IMR-90 (cell line): ENCODE measurements at regions not wholly inside any gene's neighbourhood (a gene's known extent, or its start where the extent isn't known, plus 50 kb on each side); places are given as distances from the start of the nearest gene placed in this dataset.

Source experiments
- ATAC-seq: fragments of 200-7000 bp; cut with Tn5 transposase; 2 replicates; pipeline ENCODE4 v1.9.1; 2020; ENCODE audit warnings: low read depth, mild to moderate bottlenecking, moderate library complexity
- BruUV-seq: library from RNA; stranded (reverse); fragments of 400-500 nt; replicated peaks from 2 replicates; lab custom pipeline; 2021; lab: Mats Ljungman, UMichigan
- CTCF ChIA-PET: fragments of 300-600 bp; formaldehyde crosslinking; extraction: SDS; loops from one replicate; lab custom pipeline; 2021; ENCODE audit warnings: antibody characterized with exemption; lab: Yijun Ruan, JAX
- POLR2A ChIA-PET: fragments of 300-600 bp; sonication (Branson Sonifier 250); formaldehyde crosslinking; loops from one replicate; lab custom pipeline; 2022; ENCODE audit warnings: antibody characterized with exemption; ENCODE audit not compliant: unreplicated experiment; lab: Charles Lee
- DNase-seq: peaks from one replicate; pipeline ENCODE4 v3.0.0; 2013
- H2AFZ ChIP-seq: replicated peaks from 2 replicates; pipeline ENCODE3; 2013; ENCODE audit warnings: low read length, mild to moderate bottlenecking; ENCODE audit not compliant: poor library complexity
- H2AK5ac ChIP-seq: 2 replicates; pipeline ENCODE4 v1.6.1; 2013; ENCODE audit warnings: low read depth, low read length, inconsistent platforms
- H2AK9ac ChIP-seq: replicated peaks from 2 replicates; pipeline ENCODE3; 2013; ENCODE audit warnings: mild to moderate bottlenecking, low read depth, low read length, moderate library complexity; ENCODE audit not compliant: poor library complexity
- H2BK120ac ChIP-seq: 2 replicates; pipeline ENCODE4 v1.6.1; 2013; ENCODE audit warnings: low read depth, low read length, inconsistent platforms
- H2BK15ac ChIP-seq: 3 replicates; pipeline ENCODE4 v1.6.1; 2013; ENCODE audit warnings: low read depth, low read length, inconsistent platforms
- H2BK20ac ChIP-seq: 2 replicates; pipeline ENCODE4 v1.6.1; 2013; ENCODE audit warnings: low read depth, mild to moderate bottlenecking, inconsistent platforms, low read length, moderate library complexity
- H2BK5ac ChIP-seq: 2 replicates; pipeline ENCODE4 v1.6.1; 2013; ENCODE audit warnings: mild to moderate bottlenecking, low read depth, low read length, inconsistent platforms; ENCODE audit not compliant: poor library complexity, severe bottlenecking
- H3K14ac ChIP-seq: replicated peaks from 2 replicates; pipeline ENCODE4 v1.6.1; 2013; ENCODE audit warnings: low read depth, low read length, inconsistent platforms
- H3K18ac ChIP-seq: 2 replicates; pipeline ENCODE4 v1.6.1; 2013; ENCODE audit warnings: low read depth, low read length, control low read depth
- H3K23ac ChIP-seq: 2 replicates; pipeline ENCODE4 v1.6.1; 2013; ENCODE audit warnings: low read depth, low read length, inconsistent platforms
- H3K27ac ChIP-seq: 2 replicates; pipeline ENCODE4 v1.5.1; 2013; ENCODE audit warnings: mild to moderate bottlenecking, control low read depth, low read length; ENCODE audit not compliant: insufficient read depth
- H3K27me3 ChIP-seq: 2 replicates; pipeline ENCODE4 v1.6.1; 2013; ENCODE audit warnings: low read length; ENCODE audit not compliant: control insufficient read depth, insufficient read depth
- H3K36me3 ChIP-seq: 2 replicates; pipeline ENCODE4 v1.6.1; 2013; ENCODE audit warnings: low read length, mixed read lengths; ENCODE audit not compliant: control insufficient read depth, insufficient read depth
- H3K4ac ChIP-seq: 2 replicates; pipeline ENCODE4 v1.6.1; 2013; ENCODE audit warnings: low read depth, low read length, inconsistent platforms
- H3K4me1 ChIP-seq: 2 replicates; pipeline ENCODE4 v1.6.1; 2013; ENCODE audit warnings: low read length, mixed read lengths; ENCODE audit not compliant: control insufficient read depth, insufficient read depth
- H3K4me2 ChIP-seq: 2 replicates; pipeline ENCODE4 v1.6.1; 2013; ENCODE audit warnings: low read depth, mild to moderate bottlenecking, control low read depth, low read length, moderate library complexity
- H3K4me3 ChIP-seq: 2 replicates; pipeline ENCODE4 v1.5.1; 2013; ENCODE audit warnings: low read depth, mild to moderate bottlenecking, control low read depth, low read length, moderate library complexity; ENCODE audit not compliant: insufficient read depth
- H3K56ac ChIP-seq: 2 replicates; pipeline ENCODE4 v1.6.1; 2013; ENCODE audit warnings: low read length, inconsistent platforms; ENCODE audit not compliant: insufficient read depth; ENCODE audit errors: extremely low read depth
- H3K79me1 ChIP-seq, 2 experiments: 2 replicates each; pipeline ENCODE4 v1.6.1; 2013; ENCODE audit warnings: low read length in 2 of 2, inconsistent platforms in 1 of 2, low read depth in 1 of 2
- H3K9ac ChIP-seq: 2 replicates; pipeline ENCODE4 v1.6.1; 2013; ENCODE audit warnings: low read depth, low read length, control low read depth
- H3K9me1 ChIP-seq: 2 replicates; pipeline ENCODE4 v1.6.1; 2013; ENCODE audit warnings: low read length, inconsistent platforms; ENCODE audit not compliant: insufficient read depth
- H3K9me3 ChIP-seq: 2 replicates; pipeline ENCODE4 v1.6.1; 2013; ENCODE audit warnings: low read length; ENCODE audit not compliant: control insufficient read depth, insufficient read depth
- H4K20me1 ChIP-seq: 2 replicates; pipeline ENCODE4 v1.6.1; 2013; ENCODE audit warnings: low read length, inconsistent platforms; ENCODE audit not compliant: insufficient read depth
- H4K5ac ChIP-seq: 2 replicates; pipeline ENCODE4 v1.6.1; 2013; ENCODE audit warnings: mild to moderate bottlenecking, low read depth, low read length, control low read depth
- H4K8ac ChIP-seq, 2 experiments: 2 replicates each; pipeline ENCODE4 v1.6.1; 2013; ENCODE audit warnings: low read depth in 2 of 2, low read length in 2 of 2, control low read depth in 1 of 2, inconsistent platforms in 1 of 2
- H4K91ac ChIP-seq: 2 replicates; pipeline ENCODE4 v1.6.1; 2013; ENCODE audit warnings: low read depth, low read length, inconsistent platforms; ENCODE audit not compliant: insufficient read depth
- RFX5 ChIP-seq: IDR thresholded peaks from 2 replicates; pipeline ENCODE4 v1.8.0; 2012; ENCODE audit warnings: low read depth, mild to moderate bottlenecking, low read length, moderate library complexity
- WGBS, 2 experiments: methylation state at CpG; one replicate each; pipeline versions ENCODE4 v1.1.5 to v1.1.7; 2013; ENCODE audit warnings: missing lambda C conversion rate in 2 of 2; ENCODE audit not compliant: insufficient read length in 1 of 2; ENCODE audit errors: extremely low coverage in 2 of 2; 5-methylcytosine and 5-hydroxymethylcytosine counted together
- dilution Hi-C: fragments of 300-500 bp; cut with HindIII; formaldehyde crosslinking; loops from one replicate; pipeline ENCODE4 v1.14.3; 2018; ENCODE audit warnings: low sequenced_read_pairs; ENCODE audit not compliant: unreplicated experiment
- in situ Hi-C: fragments of 300-500 bp; cut with MboI; formaldehyde crosslinking; loops from 3 replicates; pipeline ENCODE4 v1.14.3; 2019; ENCODE audit warnings: low sequenced_read_pairs, inconsistent platforms, mixed read lengths
- intact Hi-C: fragments of 100-400 bp; cut with micrococcal nuclease; formaldehyde crosslinking; loops from 2 replicates; pipeline ENCODE4 v1.10.0; 2022

- no peak overlapping the region for H2BK20ac ChIP-seq
- CTCF ChIA-PET: interaction anchor here (1.1 kb wide), 1 partner anchor 132 kb away, joined by 4 read pairs; no protein-coding TSS in a partner anchor
These were observed 127.4 kb downstream of the MGST1 start for GRCh38 chr12:16474801-16475200.

More at GRCh38 chr12:16474801-16475200, 127.4 kb downstream of the MGST1 start:
- TF ChIP-seq RFX5: no peak
- H2AK9ac ChIP-seq: no peak overlapping the region
- H2AFZ ChIP-seq: no peak overlapping the region
- H3K27ac ChIP-seq: no peak overlapping the region
- no peak overlapping the region for H2BK15ac ChIP-seq
- DNase-seq (no peak), ATAC-seq (no peak)
- H4K20me1 ChIP-seq: no peaks in the 10 kb centered on the region
- H3K4me2 ChIP-seq: no peak overlapping the region
- H3K18ac ChIP-seq: no peak overlapping the region
- in situ Hi-C loops: no loop called here
- POLR2A ChIA-PET: no interaction called here
- H4K91ac ChIP-seq: no peak overlapping the region
- H3K36me3 ChIP-seq: no peaks in the 10 kb centered on the region
- H3K9me3 ChIP-seq: no peaks in the 10 kb centered on the region
- H3K4ac ChIP-seq: no peak overlapping the region
- no peak overlapping the region for H4K5ac ChIP-seq
- no peak overlapping the region for H3K9ac ChIP-seq
- H3K4me1 ChIP-seq: no peaks in the 10 kb centered on the region
- no TSS peak for BruUV-seq
- H3K9me1 ChIP-seq: no peaks in the 10 kb centered on the region
- no peaks in the 10 kb centered on the region for H3K79me1 ChIP-seq
- dilution Hi-C loops: no loop called here
- no peak overlapping the region for H3K56ac ChIP-seq
- H3K23ac ChIP-seq: no peak overlapping the region
- no peak overlapping the region for H3K4me3 ChIP-seq
- H3K27me3 ChIP-seq: no peaks in the 10 kb centered on the region
- no peak overlapping the region for H3K14ac ChIP-seq
- no peak overlapping the region for H2BK120ac ChIP-seq
- intact Hi-C loops: no loop called here
- no peak overlapping the region for H4K8ac ChIP-seq
- no peak overlapping the region for H2AK5ac ChIP-seq
- 100% methylated on average over 1 of the region's 2 CpGs; no CpG with 5 or more reads in 1 of the 2 experiments for WGBS, 2 experiments
- H2BK5ac ChIP-seq: no peak overlapping the region
